HEK293 (cell line): ENCODE measurements at regions not wholly inside any gene's neighbourhood (a gene's known extent, or its start where the extent isn't known, plus 50 kb on each side); places are given as distances from the start of the nearest gene placed in this dataset.
A peak's percentile ranks its signal among the peaks of the same experiment; 100 is the strongest.
"Not testable (repeated sequence)": the region's sequence is repeated elsewhere in the genome, so short reads cannot be mapped to it uniquely, and the experiment has no call there.

Experiments
- CTCF ChIA-PET: fragments of 350-600 bp; formaldehyde crosslinking; extraction: SDS; loops from one replicate; lab custom pipeline; 2021; ENCODE audit warnings: antibody characterized with exemption; lab: Yijun Ruan, JAX
- POLR2A ChIA-PET: fragments of 300-600 bp; formaldehyde crosslinking; extraction: SDS; loops from one replicate; lab custom pipeline; 2020; ENCODE audit warnings: antibody characterized with exemption, inconsistent platforms; lab: Yijun Ruan, JAX
- H3K27ac ChIP-seq: fragments of 200-500 bp; sonication (Bioruptor generic); 2 replicates; pipeline ENCODE4 v1.5.1; 2014; ENCODE audit warnings: low read depth, low read length, control low read depth, inconsistent platforms; ENCODE audit errors: extremely low read depth
- H3K36me3 ChIP-seq, 2 experiments: fragments of 200-500 bp in 1 of 2; sonication (Bioruptor generic) in 1 of 2; 1 replicate in 1 of 2; 2 replicates in 1 of 2; pipeline ENCODE4 v1.5.1; 2014 to 2017; ENCODE audit warnings: inconsistent platforms in 2 of 2, low read length in 2 of 2; ENCODE audit not compliant: control insufficient read depth in 2 of 2, insufficient read depth in 1 of 2
- H3K4me1 ChIP-seq: fragments of 200-500 bp; sonication (Bioruptor generic); 2 replicates; pipeline ENCODE4 v1.5.1; 2014; ENCODE audit warnings: mild to moderate bottlenecking, low read length, inconsistent platforms; ENCODE audit not compliant: control insufficient read depth, insufficient read depth
- H3K4me3 ChIP-seq: 2 replicates; pipeline ENCODE4 v1.5.1; 2011; ENCODE audit warnings: low read depth, mild to moderate bottlenecking, control low read depth, low read length, moderate library complexity
- H3K9me3 ChIP-seq: fragments of 200-500 bp; sonication (Bioruptor generic); 2 replicates; pipeline ENCODE4 v1.5.1; 2014; ENCODE audit warnings: low read depth, low read length, inconsistent platforms; ENCODE audit not compliant: control insufficient read depth, insufficient read depth
- HOXA7 ChIP-seq: sonication (generic); formaldehyde crosslinking; IDR thresholded peaks from 2 replicates; pipeline ENCODE4 v1.8.1; 2022; ENCODE audit warnings: missing genetic modification reagents, borderline replicate concordance
- HOXC10 ChIP-seq: sonication (generic); formaldehyde crosslinking; IDR thresholded peaks from 2 replicates; pipeline ENCODE4 v1.8.1; 2023; ENCODE audit warnings: mild to moderate bottlenecking, missing genetic modification reagents
- RBAK ChIP-seq: fragments of 450-650 bp; formaldehyde crosslinking; IDR thresholded peaks from 2 replicates; pipeline ENCODE4 v1.5.1; 2016; ENCODE audit warnings: missing biosample characterization, missing genetic modification characterization
- REST ChIP-seq: fragments of 450-650 bp; formaldehyde crosslinking; IDR thresholded peaks from 2 replicates; pipeline ENCODE4 v1.5.1; 2016; ENCODE audit warnings: missing biosample characterization, missing genetic modification characterization
- SCRT2 ChIP-seq: fragments of 450-650 bp; formaldehyde crosslinking; IDR thresholded peaks from 2 replicates; pipeline ENCODE4 v1.5.1; 2016; ENCODE audit warnings: missing biosample characterization, missing genetic modification characterization
- TRIM28 ChIP-seq: IDR thresholded peaks from 2 replicates; pipeline ENCODE4 v1.6.1; 2011; ENCODE audit warnings: low read length, control low read depth, borderline replicate concordance
- WT1 ChIP-seq: fragments of 450-650 bp; formaldehyde crosslinking; IDR thresholded peaks from 2 replicates; pipeline ENCODE4 v1.5.1; 2016; ENCODE audit warnings: missing biosample characterization, missing genetic modification characterization
- ZBTB11 ChIP-seq: fragments of 450-650 bp; formaldehyde crosslinking; conservative IDR thresholded peaks from 2 replicates; pipeline ENCODE4 v1.5.1; 2016; ENCODE audit warnings: low read depth, missing biosample characterization, missing genetic modification characterization
- ZBTB8A ChIP-seq: fragments of 450-650 bp; formaldehyde crosslinking; IDR thresholded peaks from 2 replicates; pipeline ENCODE4 v1.5.1; 2016; ENCODE audit warnings: missing biosample characterization, missing genetic modification characterization
- ZFP41 ChIP-seq: fragments of 450-650 bp; formaldehyde crosslinking; IDR thresholded peaks from 2 replicates; pipeline ENCODE4 v1.5.1; 2016; ENCODE audit warnings: missing biosample characterization, missing genetic modification characterization, borderline replicate concordance
- ZNF239 ChIP-seq: fragments of 450-650 bp; formaldehyde crosslinking; IDR thresholded peaks from 2 replicates; pipeline ENCODE4 v1.5.1; 2016; ENCODE audit warnings: missing biosample characterization, missing genetic modification characterization
- ZNF362 ChIP-seq: fragments of 450-650 bp; formaldehyde crosslinking; IDR thresholded peaks from 2 replicates; pipeline ENCODE4 v1.5.1; 2016; ENCODE audit warnings: missing biosample characterization, missing genetic modification characterization
- ZNF394 ChIP-seq: fragments of 450-650 bp; formaldehyde crosslinking; IDR thresholded peaks from 2 replicates; pipeline ENCODE4 v1.5.1; 2016; ENCODE audit warnings: missing biosample characterization, missing genetic modification characterization, mild to moderate bottlenecking, moderate library complexity, borderline replicate concordance
- ZNF426 ChIP-seq: fragments of 450-650 bp; formaldehyde crosslinking; IDR thresholded peaks from 2 replicates; pipeline ENCODE4 v1.5.1; 2017; ENCODE audit warnings: missing biosample characterization, missing genetic modification characterization, mild to moderate bottlenecking, inconsistent platforms, moderate library complexity
- ZNF555 ChIP-seq: fragments of 450-650 bp; formaldehyde crosslinking; conservative IDR thresholded peaks from 2 replicates; pipeline ENCODE4 v1.5.1; 2017; ENCODE audit warnings: missing biosample characterization, mild to moderate bottlenecking, missing genetic modification characterization, inconsistent platforms
- ZNF585B ChIP-seq: fragments of 450-650 bp; formaldehyde crosslinking; IDR thresholded peaks from 2 replicates; pipeline ENCODE4 v1.5.1; 2016; ENCODE audit warnings: missing biosample characterization, missing genetic modification characterization
- ZSCAN4 ChIP-seq: fragments of 450-650 bp; formaldehyde crosslinking; IDR thresholded peaks from 2 replicates; pipeline ENCODE4 v1.5.1; 2017; ENCODE audit warnings: missing biosample characterization, missing genetic modification characterization

- H3K36me3 ChIP-seq: no peaks in the 10 kb centered on the region
- CTCF ChIA-PET: no interaction called here
- no peak overlapping the region for H3K27ac ChIP-seq
- peak; percentile 74 for TF ChIP-seq REST (tag by site-specific recombination)
- no peak for TF ChIP-seq ZNF239 (tag by site-specific recombination)
- no peaks in the 10 kb centered on the region for H3K9me3 ChIP-seq
- POLR2A ChIA-PET: no interaction called here
- H3K4me1 ChIP-seq: no peaks in the 10 kb centered on the region
- no peak overlapping the region for H3K4me3 ChIP-seq
These were observed 670.1 kb upstream of the C16orf82 start for GRCh38 chr16:26396511-26397235.

GRCh38 chr16:26413780-26414179 lies 652.9 kb upstream of the C16orf82 start:
- H3K9me3 ChIP-seq: no peaks in the 10 kb centered on the region
- H3K27ac ChIP-seq: no peak overlapping the region
- TF ChIP-seq RBAK (tag by site-specific recombination) (no peak), SCRT2 (tag by site-specific recombination) (no peak), ZNF555 (tag by site-specific recombination) (no peak)
- no peaks in the 10 kb centered on the region for H3K36me3 ChIP-seq
- no peaks in the 10 kb centered on the region for H3K4me1 ChIP-seq
- ChIA-PET CTCF (interaction anchor here (0.6 kb wide), 1 partner anchor 1136 kb away, joined by 5 read pairs; no protein-coding TSS in a partner anchor), POLR2A (no interaction called here)
- H3K4me3 ChIP-seq: no peak overlapping the region

GRCh38 chr16:26419458-26419857 lies 647.3 kb upstream of the C16orf82 start:
- H3K4me1 ChIP-seq, CTCF ChIA-PET, H3K36me3 ChIP-seq, H3K27ac ChIP-seq, H3K4me3 ChIP-seq, POLR2A ChIA-PET, H3K9me3 ChIP-seq: not testable (repeated sequence)

GRCh38 chr16:26430618-26431017 lies 636.1 kb upstream of the C16orf82 start:
- H3K36me3 ChIP-seq: no peaks in the 10 kb centered on the region
- POLR2A ChIA-PET: no interaction called here
- H3K9me3 ChIP-seq: no peaks in the 10 kb centered on the region
- no peak overlapping the region for H3K4me3 ChIP-seq
- no peak overlapping the region for H3K27ac ChIP-seq
- H3K4me1 ChIP-seq: no peaks in the 10 kb centered on the region
- CTCF ChIA-PET: no interaction called here
- TF ChIP-seq ZNF362 (no peak), ZNF585B (no peak), HOXC10 (CRISPR knock-in tag) (no peak), ZBTB11 (0 out of 2 replicates have a peak, but pooled peaks have one; percentile 27), HOXA7 (CRISPR knock-in tag) (no peak), ZBTB8A (tag by site-specific recombination) (no peak), TRIM28 (no peak), ZSCAN4 (tag by site-specific recombination) (no peak), ZFP41 (tag by site-specific recombination) (no peak), ZNF426 (tag by site-specific recombination) (peak; percentile 39), ZNF555 (tag by site-specific recombination) (peak; percentile 22; the same call in 1 of the 2 replicates), WT1 (tag by site-specific recombination) (no peak), ZNF394 (peak; percentile 54; the same call in 1 of the 2 replicates)
